ENCODE measurements at regions not wholly inside any gene's neighbourhood (a gene's known extent, or its start where the extent isn't known, plus 50 kb on each side); places are given as distances from the start of the nearest gene placed in this dataset.
"Not testable (repeated sequence)": the region's sequence is repeated elsewhere in the genome, so short reads cannot be mapped to it uniquely, and the experiment has no call there.

DNA sequence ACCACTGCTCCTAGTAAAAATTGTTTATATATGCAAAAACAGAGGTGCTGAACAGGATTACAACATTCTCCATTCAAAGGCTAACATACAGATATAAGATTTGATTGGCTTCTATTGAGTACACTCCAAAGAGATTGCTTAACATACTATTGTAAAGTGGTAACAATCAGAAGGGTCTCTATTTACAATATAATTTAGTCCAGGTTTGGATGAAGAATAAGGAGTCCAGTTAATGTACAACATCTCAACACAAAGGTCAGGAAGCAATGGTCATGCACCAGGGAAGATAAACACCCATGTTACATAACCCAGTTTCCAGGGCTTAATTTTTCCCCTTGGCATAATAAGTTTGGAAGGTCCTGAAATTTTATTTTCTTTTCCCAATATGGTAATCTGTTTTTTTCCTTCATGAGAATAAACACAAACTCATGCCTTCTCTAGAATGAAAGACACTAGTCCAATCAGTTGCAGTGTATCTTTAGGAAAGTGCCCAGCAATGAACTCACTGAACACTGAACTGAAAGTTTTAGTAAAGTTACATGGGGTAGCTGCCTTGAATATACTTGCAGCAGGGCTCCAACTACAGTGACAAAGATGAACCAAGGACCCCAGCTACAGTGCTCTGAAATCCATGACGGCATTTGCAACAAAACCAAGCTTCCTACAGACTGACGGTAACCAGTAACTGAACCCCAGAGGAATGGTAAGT, 255.3 kb upstream of the GJE1 start:
- DNase-seq (ENCODE audit: low read depth in 2 of 2): no peak

DNA sequence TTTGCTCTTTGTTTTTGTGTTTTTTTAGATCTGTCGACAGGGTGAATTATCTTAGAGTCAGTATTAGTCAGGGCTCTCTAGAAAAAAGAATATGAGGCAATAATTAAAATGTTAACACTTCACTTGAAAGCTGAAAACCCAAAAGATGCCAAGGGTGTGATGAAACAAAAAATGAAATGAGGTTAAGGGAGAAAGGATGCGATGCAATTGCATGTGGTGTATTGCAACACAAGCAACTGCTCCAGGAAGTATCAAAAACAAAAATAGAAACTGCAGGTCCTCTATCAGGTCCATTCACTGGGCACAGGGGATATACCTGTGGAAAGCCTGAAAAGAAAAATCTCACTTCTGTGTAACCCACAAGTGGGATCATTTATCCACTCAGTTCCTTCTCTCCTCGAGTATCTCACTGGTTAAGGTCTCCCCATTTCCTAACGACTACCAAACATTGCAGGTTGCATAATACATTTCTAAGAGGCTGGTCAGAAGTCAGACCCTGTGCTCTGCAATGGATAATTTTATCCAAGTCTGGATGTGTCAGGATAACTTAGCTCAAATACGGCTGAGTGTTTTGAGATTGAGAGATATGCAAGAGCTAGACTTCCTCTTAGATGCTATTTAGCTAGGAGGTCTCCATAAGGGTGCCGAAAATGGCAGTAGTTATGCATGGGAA, 257.7 kb upstream of the GJE1 start:
- no peak for DNase-seq (ENCODE audit: low read depth in 2 of 2)

- DNase-seq (ENCODE audit: low read depth in 2 of 2): not testable (repeated sequence)
These were observed 263.2 kb upstream of the GJE1 start for GRCh38 chr6:141869509-141869908.

- no peak for DNase-seq (ENCODE audit: low read depth in 2 of 2)
These were observed 265.0 kb upstream of the GJE1 start for GRCh38 chr6:141867767-141868166.

DNA sequence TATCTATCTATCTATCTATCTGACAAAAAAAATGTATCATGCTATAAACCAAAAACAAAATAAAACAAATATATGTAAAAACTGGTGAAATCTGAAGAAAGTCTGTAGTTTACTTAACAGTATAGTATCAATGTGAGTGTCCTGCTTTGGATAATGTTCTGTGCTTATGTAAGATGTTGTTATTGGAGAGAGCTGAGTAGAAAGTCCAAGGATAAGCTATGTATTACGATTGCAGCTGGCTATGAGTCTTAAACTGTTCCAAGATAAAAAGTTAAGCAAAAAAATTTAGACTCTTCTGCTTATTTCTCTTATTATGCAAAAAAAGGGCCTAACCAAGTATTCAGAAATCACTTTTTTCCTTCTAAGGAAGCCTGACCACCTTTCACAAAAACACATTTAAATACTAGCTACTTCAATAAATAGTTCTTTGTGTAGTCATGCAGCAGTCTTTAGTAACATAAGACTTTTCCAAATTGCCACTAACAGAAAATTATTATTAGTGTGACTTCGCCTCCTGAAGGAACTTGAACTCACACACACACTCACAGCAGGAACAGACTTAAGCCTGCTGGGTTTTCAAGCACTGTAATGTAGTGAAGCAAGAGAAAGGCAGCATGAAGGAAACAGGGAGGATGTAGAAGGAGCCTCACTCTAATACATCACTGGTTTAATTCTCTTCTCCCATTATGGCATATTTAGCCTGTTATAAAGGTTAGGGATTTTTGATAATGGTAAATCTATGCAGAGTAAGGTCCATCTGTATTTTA, 265.8 kb upstream of the GJE1 start:
- no peak for DNase-seq (ENCODE audit: low read depth in 2 of 2)

GRCh38 chr6:141851063-141851462, 281.7 kb upstream of the GJE1 start:
- DNase-seq (ENCODE audit: low read depth in 2 of 2): no peak

DNA sequence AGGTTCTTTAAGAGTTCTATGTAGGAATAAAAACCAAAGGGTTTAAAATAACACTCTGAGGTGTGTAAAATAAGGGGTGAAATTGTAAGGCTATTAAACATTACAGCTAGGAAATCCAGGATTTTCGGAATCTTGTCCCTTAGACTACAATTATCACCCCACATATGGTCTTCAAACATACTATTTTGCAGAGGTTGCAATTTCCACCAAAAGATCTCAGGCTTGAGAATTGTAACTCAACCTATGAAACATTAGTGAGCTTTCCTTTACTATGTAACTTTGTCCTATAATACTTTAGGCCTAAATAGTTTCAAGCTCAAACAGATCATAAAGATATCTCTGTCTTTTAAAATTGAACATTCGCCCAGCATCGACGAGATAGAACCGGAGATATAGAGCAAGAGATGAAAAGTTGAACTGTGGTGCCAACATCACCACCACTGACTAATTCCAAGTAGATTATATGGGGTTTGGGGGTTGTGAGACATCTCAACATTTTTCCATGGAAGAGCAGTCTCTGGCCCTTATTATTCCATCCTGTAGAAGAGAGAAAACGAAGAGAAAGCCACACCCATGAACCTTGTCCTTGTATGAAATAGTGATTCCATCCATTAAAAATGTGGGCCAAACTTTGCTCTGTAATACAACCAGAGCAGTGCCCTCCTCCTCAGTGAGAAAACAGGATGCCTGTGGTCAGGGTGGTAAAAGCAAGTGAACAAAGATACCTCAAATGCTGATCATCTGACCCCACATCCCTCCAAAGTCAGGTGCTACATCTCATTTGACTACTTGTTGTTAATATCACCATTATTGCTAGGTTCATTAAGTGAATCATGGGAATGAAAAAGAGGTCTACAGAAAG, 284.5 kb upstream of the GJE1 start:
- no peak for DNase-seq (ENCODE audit: low read depth in 2 of 2)

- no peak for DNase-seq (ENCODE audit: low read depth in 2 of 2)
These were observed 286.1 kb upstream of the GJE1 start for GRCh38 chr6:141846639-141847038.

DNA sequence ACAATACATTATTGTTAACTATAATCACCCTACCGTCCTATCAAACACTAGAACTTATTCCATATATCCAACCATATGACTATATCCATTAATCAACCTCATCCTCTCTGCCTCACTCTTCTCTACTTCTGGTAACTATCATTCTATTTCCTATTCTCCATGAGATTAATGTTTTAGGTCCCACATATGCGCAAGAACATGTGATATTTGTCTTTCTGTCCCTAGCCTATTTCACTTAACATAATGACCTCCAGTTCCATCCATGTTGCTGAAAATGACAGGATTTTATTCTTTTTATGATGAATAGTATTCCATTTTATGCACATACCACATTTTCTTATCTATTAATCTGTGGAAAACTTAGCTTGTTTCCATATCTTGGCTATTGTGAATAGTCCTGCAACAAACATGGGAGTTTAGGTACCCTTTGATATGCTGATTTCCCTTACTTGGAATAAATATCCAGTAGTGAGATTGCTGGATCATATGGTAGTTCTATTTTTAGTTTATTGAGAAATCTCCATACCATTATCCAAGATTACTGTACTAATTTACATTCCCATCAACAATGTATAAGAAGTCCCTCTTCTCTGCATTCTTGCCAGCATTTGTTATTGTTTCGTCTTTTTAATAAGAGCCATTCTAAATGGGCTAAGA, 289.4 kb upstream of the GJE1 start:
- DNase-seq (ENCODE audit: low read depth in 2 of 2): no peak

DNA sequence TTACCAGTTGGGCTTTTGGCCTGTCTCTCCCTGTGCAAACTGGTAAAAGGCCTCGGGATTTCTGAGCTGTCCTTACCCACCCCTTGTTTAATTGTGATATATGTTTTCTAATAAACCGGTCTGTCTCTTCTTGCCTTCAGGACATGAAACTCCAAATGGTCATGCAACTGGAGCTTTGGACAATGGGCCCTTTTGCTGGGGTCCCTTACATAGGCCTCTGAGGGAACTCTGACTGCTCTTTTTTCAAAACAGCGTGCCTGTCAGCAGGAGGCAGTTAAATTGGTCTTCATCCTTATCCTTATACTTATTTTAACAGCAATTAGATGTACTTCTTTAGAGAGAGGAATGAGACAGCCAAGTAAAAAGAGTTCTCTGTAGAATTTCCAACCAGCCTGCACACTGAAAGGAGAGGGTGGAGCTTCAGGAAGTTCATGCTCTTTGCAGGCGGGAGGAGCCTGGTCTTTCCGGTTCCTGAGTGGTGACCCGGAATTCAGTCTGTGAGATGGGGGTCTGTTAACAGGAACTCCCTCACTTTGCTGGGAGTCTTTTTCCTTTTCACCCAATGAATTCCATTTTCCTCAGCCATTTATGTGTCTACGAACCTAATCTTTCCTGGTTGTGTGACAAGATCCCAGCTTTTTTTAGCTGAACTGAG, 299.6 kb upstream of the GJE1 start:
- no peak for DNase-seq (ENCODE audit: low read depth in 2 of 2)

DNA sequence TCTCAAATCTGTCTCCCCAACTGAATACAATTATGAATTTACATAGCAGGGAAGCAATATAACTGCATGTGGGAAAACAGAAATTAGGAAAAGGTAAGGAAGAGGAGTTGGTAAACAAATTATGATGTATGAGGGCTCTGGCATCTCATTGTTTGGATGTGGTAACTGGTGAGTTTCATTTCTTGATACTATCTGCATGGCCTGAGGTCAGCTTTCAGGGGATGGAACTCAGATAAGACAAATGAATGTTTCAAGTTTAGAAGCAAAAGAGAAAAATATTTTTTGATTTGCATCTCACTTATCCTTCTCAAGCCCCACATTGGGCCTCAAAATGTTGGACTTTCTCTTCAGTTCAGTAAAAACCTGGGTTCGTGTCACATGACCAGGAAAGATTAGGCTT, 302.2 kb upstream of the GJE1 start:
- DNase-seq (ENCODE audit: low read depth in 2 of 2): no peak

DNA sequence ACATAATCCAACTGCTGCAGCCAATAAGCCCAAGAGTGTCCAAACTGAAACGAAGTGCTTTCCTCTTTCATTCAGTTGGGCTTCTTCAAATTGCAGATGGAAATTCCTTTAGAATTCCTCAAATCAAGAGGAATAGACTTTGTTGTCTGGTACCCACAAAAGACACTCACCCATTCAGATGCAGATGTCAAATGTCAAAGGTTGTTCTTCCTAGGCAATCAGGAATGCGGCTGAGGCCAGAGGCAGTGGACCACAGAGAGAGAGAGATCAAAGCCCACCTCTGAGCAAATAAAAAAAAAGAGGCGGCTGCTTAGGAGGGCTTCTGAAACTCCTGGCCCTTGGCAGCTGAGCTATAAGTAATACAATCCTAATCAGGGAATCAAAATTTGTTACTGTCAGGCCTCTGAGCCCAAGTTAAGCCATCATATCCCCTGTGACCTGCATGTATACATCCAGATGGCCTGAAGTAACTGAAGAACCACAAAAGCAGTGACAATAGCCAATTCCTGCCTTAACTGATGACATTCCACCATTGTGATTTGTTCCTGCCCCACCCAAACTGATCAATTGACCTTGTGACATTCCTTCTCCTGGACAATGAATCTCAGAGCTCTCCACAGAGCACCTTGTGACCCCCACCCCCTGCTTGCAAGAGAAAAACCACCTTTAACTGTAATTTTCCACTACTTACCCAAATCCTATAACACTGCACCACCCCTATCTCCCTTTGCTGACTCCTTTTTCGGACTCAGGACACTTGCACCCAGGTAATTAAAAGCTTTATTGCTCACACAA, 303.0 kb upstream of the GJE1 start:
- no peak for DNase-seq (ENCODE audit: low read depth in 2 of 2)

DNA sequence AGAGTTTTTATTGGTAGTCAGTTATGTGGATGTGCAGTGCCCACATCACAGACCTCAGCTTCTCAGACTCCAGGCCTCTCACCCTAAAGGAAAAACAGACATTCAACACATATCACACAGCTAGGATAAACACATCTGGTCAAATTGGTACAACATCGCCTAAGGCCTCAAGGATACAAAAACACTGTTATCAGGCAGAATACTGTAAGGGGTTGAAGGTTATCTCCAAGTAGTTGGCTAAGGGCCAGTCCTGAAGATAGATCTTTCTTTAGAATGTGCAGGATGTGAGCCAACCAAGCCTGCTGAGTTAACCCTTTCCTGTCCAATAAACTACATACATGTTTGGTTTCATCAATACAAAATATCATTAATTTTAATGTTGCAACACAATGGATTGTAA, 308.4 kb upstream of the GJE1 start:
- no peak for DNase-seq (ENCODE audit: low read depth in 2 of 2)

GRCh38 chr6:141815039-141815438, 317.7 kb upstream of the GJE1 start:
- not testable (repeated sequence) for DNase-seq (ENCODE audit: low read depth in 2 of 2)

DNA sequence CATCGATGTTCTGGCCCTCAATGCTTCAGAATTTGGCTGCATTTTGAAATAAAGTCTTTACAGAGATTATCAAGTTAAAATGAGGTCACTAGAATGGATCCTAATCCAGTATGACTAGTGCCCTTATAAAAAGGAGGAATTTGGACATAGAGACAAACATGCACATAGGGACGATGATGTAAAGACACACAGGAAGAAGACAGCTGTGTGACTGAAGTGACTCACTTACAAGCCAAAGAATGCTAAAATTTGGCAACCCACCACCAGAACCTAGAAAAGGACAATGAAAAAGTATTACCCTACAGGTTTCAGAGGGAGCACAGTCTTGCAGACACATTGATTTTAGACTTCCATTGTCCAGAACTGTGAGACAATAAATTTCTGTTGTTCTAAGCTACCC, 322.8 kb upstream of the GJE1 start:
- DNase-seq (ENCODE audit: low read depth in 2 of 2): no peak

- DNase-seq (ENCODE audit: low read depth in 2 of 2): no peak
These were observed 324.1 kb upstream of the GJE1 start for GRCh38 chr6:141808662-141809061.

DNA sequence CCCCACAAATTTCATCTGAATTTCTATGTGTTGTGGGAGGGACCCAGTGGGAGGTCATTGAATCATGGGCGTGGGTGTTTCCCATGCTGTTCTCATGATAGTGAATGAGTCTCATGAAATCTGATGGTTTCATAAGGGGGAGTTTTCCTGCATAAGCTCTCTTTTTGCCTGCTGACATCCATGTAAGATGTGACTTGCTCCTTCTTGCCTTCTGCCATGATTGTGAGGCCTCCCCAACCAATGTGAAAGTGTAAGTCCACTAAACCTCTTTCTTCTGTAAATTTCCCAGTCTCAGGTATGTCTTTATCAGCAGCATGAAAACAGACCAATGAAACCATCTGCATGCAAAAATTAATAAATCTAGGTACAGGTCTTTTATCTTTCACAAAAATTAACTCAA, 331.8 kb upstream of the GJE1 start:
- DNase-seq (ENCODE audit: low read depth in 2 of 2): not testable (repeated sequence)

DNA sequence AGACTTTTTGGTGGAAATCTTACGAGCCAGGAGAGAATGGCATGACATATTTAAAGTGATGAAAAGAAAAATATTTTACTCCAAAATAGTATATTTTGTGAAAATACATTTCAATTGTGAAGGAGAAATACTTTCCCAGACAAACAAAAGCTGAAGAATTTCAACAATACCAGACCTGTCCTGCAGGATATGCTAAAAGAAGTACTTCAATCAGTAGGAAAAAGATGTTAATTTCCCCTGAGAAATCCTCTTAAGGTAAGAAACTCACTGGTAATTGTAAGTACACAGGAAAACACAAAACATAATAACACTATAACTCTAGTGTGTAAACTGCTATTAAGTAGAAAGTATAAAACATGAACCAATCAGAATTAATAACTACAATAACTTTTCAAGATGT, 341.8 kb upstream of the GJE1 start:
- DNase-seq (ENCODE audit: low read depth in 2 of 2): no peak

GRCh38 chr6:141788096-141788495, 344.6 kb upstream of the GJE1 start:
- no peak for DNase-seq (ENCODE audit: low read depth in 2 of 2)

DNA sequence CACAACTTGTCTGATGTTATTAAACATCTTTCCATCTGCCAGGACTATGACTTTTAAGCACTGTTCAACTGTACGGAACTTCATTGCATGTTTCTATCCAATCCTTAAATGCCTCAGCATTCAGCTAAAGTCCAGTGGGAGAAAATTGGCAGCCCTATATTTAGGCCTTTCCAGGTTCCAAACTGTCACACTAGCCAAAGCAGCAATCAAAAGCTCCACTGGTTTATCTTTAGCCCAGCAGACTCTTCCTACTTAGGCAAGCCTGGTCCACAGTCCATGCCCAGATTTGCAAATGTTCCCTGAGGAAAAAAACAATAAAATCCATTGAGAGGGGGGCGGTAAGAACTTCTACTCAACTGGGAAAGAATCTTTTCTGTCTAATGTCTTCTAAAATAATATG, 349.1 kb upstream of the GJE1 start:
- DNase-seq (ENCODE audit: low read depth in 2 of 2): no peak
